BLaER1 treated with 17β-estradiol and CSF1 and Interleukin-3, amounts not matched to agents 10 nM and 100 nM (cell line): ENCODE measurements at regions not wholly inside any gene's neighbourhood (a gene's known extent, or its start where the extent isn't known, plus 50 kb on each side); places are given as distances from the start of the nearest gene placed in this dataset.

Experiments
- H3K27ac ChIP-seq, 11 experiments: shearing (Covaris generic); formaldehyde crosslinking; 2 replicates each; pipeline ENCODE4 v1.8.1; 2022
- H3K27me3 ChIP-seq, 11 experiments: shearing (Covaris generic); formaldehyde crosslinking; 2 replicates each; pipeline ENCODE4 v1.8.1; 2022
- H3K36me3 ChIP-seq, 11 experiments: shearing (Covaris generic); formaldehyde crosslinking; 2 replicates each; pipeline ENCODE4 v1.8.1; 2022
- H3K4me1 ChIP-seq, 10 experiments: shearing (Covaris generic); formaldehyde crosslinking; 2 replicates each; pipeline ENCODE4 v1.8.1; 2022
- H3K4me2 ChIP-seq, 11 experiments: shearing (Covaris generic); formaldehyde crosslinking; 2 replicates each; pipeline ENCODE4 v1.8.1; 2022
- H3K4me3 ChIP-seq, 10 experiments: shearing (Covaris generic); formaldehyde crosslinking; 2 replicates each; pipeline ENCODE4 v1.8.1; 2022
- H3K9ac ChIP-seq, 11 experiments: shearing (Covaris generic); formaldehyde crosslinking; 2 replicates each; pipeline ENCODE4 v1.8.1; 2022
- H3K9me3 ChIP-seq, 11 experiments: shearing (Covaris generic); formaldehyde crosslinking; replicated peaks in 1 of 11; 2 replicates each; pipeline ENCODE4 v1.8.1; 2022
- H4K20me1 ChIP-seq, 11 experiments: shearing (Covaris generic); formaldehyde crosslinking; 2 replicates each; pipeline ENCODE4 v1.8.1; 2022
- Cebpa-rat ChIP-seq, 11 experiments: shearing (Covaris generic); IDR thresholded peaks; 2 replicates each; pipeline ENCODE4 v1.8.1; 2022

GRCh38 chr2:18301421-18302139, 258.9 kb downstream of the RDH14 start:
- Histone ChIP-seq H3K9me3 (no peaks in the 10 kb centered on the region), H3K36me3 (no peaks in the 10 kb centered on the region), H3K27ac (no peak overlapping the region; a peak in 1 of 22 replicates), H3K27me3 (no peaks in the 10 kb centered on the region), H3K4me3 (no peak overlapping the region), H3K9ac (no peak overlapping the region), H3K4me2 (no peak overlapping the region), H3K4me1 (no peaks in the 10 kb centered on the region), H4K20me1 (no peaks in the 10 kb centered on the region)
- TF ChIP-seq Cebpa-rat (IDR thresholded peaks at IDR 0.05), result no peak

GRCh38 chr2:18299423-18300212, 260.8 kb downstream of the RDH14 start:
- Histone ChIP-seq H3K27ac (no peak overlapping the region), H4K20me1 (no peaks in the 10 kb centered on the region), H3K4me1 (no peaks in the 10 kb centered on the region), H3K4me2 (no peak overlapping the region), H3K36me3 (no peaks in the 10 kb centered on the region), H3K27me3 (no peaks in the 10 kb centered on the region), H3K9ac (no peak overlapping the region), H3K9me3 (no peaks in the 10 kb centered on the region), H3K4me3 (no peak overlapping the region)
- no peak for TF ChIP-seq Cebpa-rat (IDR thresholded peaks at IDR 0.05)

GRCh38 chr2:18297534-18298058, 262.9 kb downstream of the RDH14 start:
- no peak for TF ChIP-seq Cebpa-rat (IDR thresholded peaks at IDR 0.05)
- Histone ChIP-seq H3K9me3 (no peaks in the 10 kb centered on the region), H3K4me1 (no peaks in the 10 kb centered on the region), H3K4me3 (no peak overlapping the region), H3K9ac (no peak overlapping the region), H3K27me3 (no peaks in the 10 kb centered on the region), H3K27ac (no peak overlapping the region), H3K4me2 (no peak overlapping the region), H4K20me1 (no peaks in the 10 kb centered on the region), H3K36me3 (no peaks in the 10 kb centered on the region)

GRCh38 chr2:18290386-18290785, 270.1 kb downstream of the RDH14 start:
- H3K9me3 ChIP-seq, result 0 out of 22 replicates have a peak, but pooled peaks cover 0 to 3% (median 0%) of the 10 kb centered on the region in 11 experiments
- TF ChIP-seq Cebpa-rat (IDR thresholded peaks at IDR 0.05), result no peak
- no peak overlapping the region for H3K27ac ChIP-seq
- H3K36me3 ChIP-seq, result no peaks in the 10 kb centered on the region
- no peaks in the 10 kb centered on the region for H3K4me1 ChIP-seq
- no peak overlapping the region for H3K9ac ChIP-seq
- H4K20me1 ChIP-seq, result no peaks in the 10 kb centered on the region
- no peaks in the 10 kb centered on the region for H3K27me3 ChIP-seq
- no peak overlapping the region for H3K4me2 ChIP-seq
- H3K4me3 ChIP-seq, result no peak overlapping the region

DNA sequence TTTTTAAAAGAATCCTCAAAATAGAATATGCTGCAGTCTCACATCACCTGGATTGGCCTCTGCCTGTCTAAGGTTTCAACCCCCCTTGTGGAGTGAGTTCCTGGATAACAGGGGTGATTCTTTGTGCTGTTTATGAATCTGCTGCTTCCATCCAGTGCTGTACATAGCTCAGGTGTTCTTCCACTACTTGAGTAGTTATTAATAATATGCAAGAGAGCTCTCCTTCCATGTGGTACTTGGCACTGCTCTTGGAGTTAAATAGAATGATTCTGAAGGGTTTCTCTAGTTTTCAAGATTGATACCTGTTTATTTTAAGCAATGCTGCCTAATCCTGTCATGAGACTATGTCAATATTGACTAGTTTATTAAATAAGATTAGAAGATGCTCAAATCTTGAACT, 273.6 kb downstream of the RDH14 start:
- Histone ChIP-seq H3K4me3 (no peak overlapping the region), H3K9me3 (peaks cover 0 to 3% (median 0%) of the 10 kb centered on the region in 11 experiments; a peak in 1 of 22 replicates), H3K27ac (no peak overlapping the region), H3K4me1 (no peaks in the 10 kb centered on the region), H3K4me2 (no peak overlapping the region), H3K9ac (no peak overlapping the region), H4K20me1 (no peaks in the 10 kb centered on the region), H3K27me3 (no peaks in the 10 kb centered on the region), H3K36me3 (no peaks in the 10 kb centered on the region)
- TF ChIP-seq Cebpa-rat (IDR thresholded peaks at IDR 0.05), result no peak

DNA sequence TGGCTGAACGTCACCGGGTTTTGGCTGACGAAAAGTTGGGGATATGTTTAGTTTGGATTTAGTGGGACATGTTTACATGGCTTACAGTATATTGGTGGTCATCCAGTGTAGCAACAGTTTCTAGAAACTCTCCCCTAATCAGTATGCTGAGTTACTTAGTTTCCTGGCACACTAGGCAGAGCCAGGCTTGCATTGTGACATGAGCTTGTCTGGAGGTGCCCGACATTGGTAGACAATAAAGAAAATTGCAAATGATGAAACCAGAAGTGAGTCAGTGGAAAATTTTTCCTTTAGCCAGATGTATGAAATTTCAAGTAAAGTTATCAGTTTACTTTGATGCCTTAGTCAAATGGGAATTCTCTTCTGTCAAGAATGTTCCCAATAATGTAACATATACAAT, 276.1 kb downstream of the RDH14 start:
- TF ChIP-seq Cebpa-rat (IDR thresholded peaks at IDR 0.05), result no peak
- Histone ChIP-seq H3K36me3 (no peaks in the 10 kb centered on the region), H3K4me1 (no peaks in the 10 kb centered on the region), H3K4me3 (no peak overlapping the region), H3K9ac (no peak overlapping the region), H3K4me2 (no peak overlapping the region), H4K20me1 (no peaks in the 10 kb centered on the region), H3K27ac (no peak overlapping the region), H3K9me3 (peaks cover 0 to 7% (median 0%) of the 10 kb centered on the region in 11 experiments; a peak in 4 of 22 replicates), H3K27me3 (no peaks in the 10 kb centered on the region)

- TF ChIP-seq Cebpa-rat (IDR thresholded peaks at IDR 0.05), result no peak
- Histone ChIP-seq H3K27me3 (no peaks in the 10 kb centered on the region), H3K4me2 (no peak overlapping the region), H3K9me3 (peaks cover 0 to 7% (median 0%) of the 10 kb centered on the region in 11 experiments; a peak in 4 of 22 replicates), H4K20me1 (no peaks in the 10 kb centered on the region), H3K27ac (no peak overlapping the region), H3K4me1 (no peaks in the 10 kb centered on the region), H3K4me3 (no peak overlapping the region), H3K36me3 (no peaks in the 10 kb centered on the region), H3K9ac (no peak overlapping the region)
These were observed 278.4 kb downstream of the RDH14 start for GRCh38 chr2:18282026-18282425.

DNA sequence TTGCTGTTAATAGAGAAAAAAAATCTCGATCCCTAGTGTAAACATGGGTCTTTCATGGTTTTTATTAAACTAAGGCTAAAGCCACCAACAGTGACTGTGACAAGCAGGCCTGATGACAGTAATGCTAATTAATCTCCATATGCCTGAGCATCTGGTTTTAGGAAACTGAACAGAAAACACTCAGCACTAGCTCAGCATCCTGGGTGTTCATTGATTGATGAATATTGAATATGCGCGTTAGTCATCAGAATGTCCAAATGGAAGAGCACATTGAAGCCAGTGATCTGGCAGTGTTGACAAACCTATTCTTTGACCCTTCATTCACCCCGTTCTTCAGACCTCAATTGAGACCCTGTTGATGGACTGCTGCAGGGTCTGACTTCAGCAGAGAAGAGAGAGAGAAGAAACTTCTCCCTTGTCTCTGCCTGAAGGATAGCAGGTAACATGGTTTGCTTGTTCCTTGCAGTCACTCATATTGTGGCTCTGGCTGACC, 283.8 kb downstream of the RDH14 start:
- TF ChIP-seq Cebpa-rat (IDR thresholded peaks at IDR 0.05), result no peak
- no peaks in the 10 kb centered on the region for H3K27me3 ChIP-seq
- peaks cover 0 to 7% (median 0%) of the 10 kb centered on the region in 11 experiments; a peak in 5 of 22 replicates for H3K9me3 ChIP-seq
- no peak overlapping the region for H3K4me2 ChIP-seq
- H3K36me3 ChIP-seq, result no peaks in the 10 kb centered on the region
- no peak overlapping the region for H3K27ac ChIP-seq
- no peaks in the 10 kb centered on the region for H3K4me1 ChIP-seq
- no peaks in the 10 kb centered on the region for H4K20me1 ChIP-seq
- H3K9ac ChIP-seq, result no peak overlapping the region
- H3K4me3 ChIP-seq, result no peak overlapping the region

GRCh38 chr2:18273205-18273604, 287.2 kb downstream of the RDH14 start:
- no peaks in the 10 kb centered on the region for H3K36me3 ChIP-seq
- H3K9me3 ChIP-seq, result peaks cover 0 to 12% (median 0%) of the 10 kb centered on the region in 11 experiments; a peak in 4 of 22 replicates
- H3K4me1 ChIP-seq, result no peaks in the 10 kb centered on the region
- no peak overlapping the region for H3K27ac ChIP-seq
- no peaks in the 10 kb centered on the region for H3K27me3 ChIP-seq
- no peaks in the 10 kb centered on the region for H4K20me1 ChIP-seq
- no peak overlapping the region for H3K4me3 ChIP-seq
- H3K4me2 ChIP-seq, result no peak overlapping the region
- H3K9ac ChIP-seq, result no peak overlapping the region
- TF ChIP-seq Cebpa-rat (IDR thresholded peaks at IDR 0.05), result no peak
